GM04503 (cell line): ENCODE measurements at regions not wholly inside any gene's neighbourhood (a gene's known extent, or its start where the extent isn't known, plus 50 kb on each side); places are given as distances from the start of the nearest gene placed in this dataset.
"Not testable (repeated sequence)": the region's sequence is repeated elsewhere in the genome, so short reads cannot be mapped to it uniquely, and the experiment has no call there.

ENCODE experiments used
- DNase-seq: peaks from one replicate; pipeline ENCODE4 v3.0.0-alpha.2; 2012; ENCODE audit warnings: low read depth

- DNase-seq = not testable (repeated sequence)
These were observed 551.9 kb upstream of the EYS start for GRCh38 chr6:66258731-66259487.

- no peak for DNase-seq
These were observed 538.2 kb upstream of the EYS start for GRCh38 chr6:66245231-66245630.

GRCh38 chr6:66238851-66239250 lies 531.8 kb upstream of the EYS start:
- DNase-seq = no peak

- DNase-seq = no peak
These were observed 525.9 kb upstream of the EYS start for GRCh38 chr6:66232890-66233289.

- DNase-seq = no peak
These were observed 523.6 kb upstream of the EYS start for GRCh38 chr6:66230591-66230990.

DNA sequence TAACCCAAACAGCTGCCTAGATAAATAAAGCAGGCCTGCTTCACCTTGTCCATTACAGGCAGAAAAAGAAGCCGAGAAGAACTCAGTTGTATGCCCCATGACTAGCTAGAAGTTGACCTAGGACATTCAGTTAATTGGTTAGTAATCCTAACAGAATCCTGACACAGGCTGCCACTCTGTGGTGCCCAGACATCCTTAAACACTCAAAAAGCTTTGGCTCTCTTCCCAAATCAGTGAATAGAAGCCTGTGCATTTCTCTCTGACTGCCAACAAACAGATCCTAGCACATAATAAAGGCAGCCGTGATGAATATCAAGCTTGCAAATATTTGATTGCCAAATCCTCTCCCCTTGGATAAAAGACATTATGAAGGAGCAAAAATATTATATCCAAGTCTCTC lies 519.1 kb upstream of the EYS start:
- DNase-seq = no peak

DNA sequence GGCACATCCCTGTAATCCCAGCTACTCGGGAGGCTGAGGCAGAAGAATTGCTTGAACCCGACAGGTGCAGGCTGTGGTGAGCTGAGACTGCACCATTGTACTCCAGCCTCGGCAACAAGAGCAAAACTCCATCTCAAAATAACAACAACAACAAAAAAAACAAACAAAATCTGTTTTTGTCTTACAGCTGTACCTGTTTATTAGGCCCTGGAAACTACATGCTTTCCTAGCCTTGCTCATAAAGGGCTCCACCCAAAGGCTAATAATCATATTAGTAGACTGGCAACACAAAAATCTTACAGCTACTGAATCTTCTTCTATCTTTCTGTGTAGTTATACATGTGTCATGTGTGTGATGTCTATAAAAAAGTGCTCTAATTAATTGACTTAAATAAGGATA lies 503.9 kb upstream of the EYS start:
- no peak for DNase-seq

GRCh38 chr6:66200390-66200789 lies 493.4 kb upstream of the EYS start:
- DNase-seq = no peak

DNA sequence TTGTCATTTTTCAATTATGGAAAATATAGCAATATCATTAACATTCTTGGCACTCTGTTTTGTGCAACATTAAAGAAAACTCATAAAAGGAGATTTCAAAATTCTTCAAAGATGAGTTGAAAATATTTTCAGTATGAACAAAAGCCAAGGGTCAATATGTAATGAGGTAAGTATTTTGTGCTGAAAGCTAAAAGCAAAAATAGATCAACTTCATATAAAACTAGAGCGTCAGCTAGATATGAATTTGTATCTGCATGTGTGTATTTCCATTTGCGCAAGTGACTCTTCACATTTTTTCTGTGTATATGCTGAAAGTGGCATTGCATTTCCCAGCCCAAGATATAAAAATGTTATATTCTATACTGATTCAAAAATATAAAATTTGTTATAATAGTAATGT lies 492.1 kb upstream of the EYS start:
- no peak for DNase-seq

- no peak for DNase-seq
These were observed 491.1 kb upstream of the EYS start for GRCh38 chr6:66198062-66198624.

DNA sequence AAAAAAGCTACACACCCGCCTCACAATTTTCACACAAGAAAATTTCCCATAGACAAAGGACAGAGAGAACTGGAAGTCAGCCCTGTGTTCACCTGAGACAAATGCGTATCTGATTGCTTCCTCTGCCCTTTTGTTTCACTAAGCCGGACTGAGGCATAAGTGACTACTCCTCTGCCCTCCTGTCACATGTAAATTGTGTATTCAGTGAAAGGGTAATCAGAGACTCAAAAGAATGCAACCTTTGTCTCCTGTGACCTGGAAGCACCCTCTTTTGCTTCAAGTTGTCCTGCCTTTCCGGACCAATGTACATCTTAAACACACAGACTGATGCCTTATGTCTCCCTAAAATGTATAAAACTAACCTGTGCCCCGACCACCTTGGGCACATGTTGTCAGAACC lies 483.8 kb upstream of the EYS start:
- DNase-seq = no peak

- no peak for DNase-seq
These were observed 482.9 kb upstream of the EYS start for GRCh38 chr6:66189915-66190314.

DNA sequence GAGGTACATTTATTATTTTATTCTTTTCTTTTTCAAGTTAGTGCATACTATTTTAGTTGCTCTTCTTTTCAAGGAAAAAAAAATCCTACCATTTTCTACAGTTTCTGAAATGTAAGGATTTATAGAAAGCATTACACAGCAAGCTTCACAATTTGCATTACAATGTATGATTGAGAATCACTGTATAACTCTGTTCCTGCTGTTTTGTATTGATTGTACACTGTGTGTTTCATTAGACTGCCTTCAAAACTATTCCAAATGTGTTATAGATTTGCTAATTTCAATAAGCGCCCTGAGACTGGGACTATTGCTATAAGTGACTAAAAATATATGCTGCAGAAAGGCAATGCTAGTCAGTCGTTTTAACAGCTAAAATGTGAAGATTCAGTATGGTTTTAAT lies 479.7 kb upstream of the EYS start:
- no peak for DNase-seq

DNA sequence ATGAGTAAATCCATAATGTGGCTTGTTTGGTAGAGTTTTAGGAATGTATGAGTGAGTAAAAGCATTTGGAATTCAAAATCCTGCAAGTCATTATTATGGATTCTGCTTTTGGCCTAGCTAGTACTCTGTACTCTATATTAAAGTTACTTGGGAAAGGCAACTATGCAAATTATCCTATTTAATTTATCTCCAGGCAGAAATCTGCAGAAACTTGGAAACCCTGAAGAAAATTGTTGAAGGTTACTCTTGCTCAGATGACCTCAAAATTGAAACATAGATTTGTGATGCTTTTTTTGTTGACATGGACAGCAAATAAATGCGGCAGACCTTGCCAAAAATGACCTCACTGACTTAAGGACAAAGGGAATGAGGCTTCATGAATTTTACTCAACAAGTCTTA lies 477.1 kb upstream of the EYS start:
- peak; percentile 62 for DNase-seq

DNA sequence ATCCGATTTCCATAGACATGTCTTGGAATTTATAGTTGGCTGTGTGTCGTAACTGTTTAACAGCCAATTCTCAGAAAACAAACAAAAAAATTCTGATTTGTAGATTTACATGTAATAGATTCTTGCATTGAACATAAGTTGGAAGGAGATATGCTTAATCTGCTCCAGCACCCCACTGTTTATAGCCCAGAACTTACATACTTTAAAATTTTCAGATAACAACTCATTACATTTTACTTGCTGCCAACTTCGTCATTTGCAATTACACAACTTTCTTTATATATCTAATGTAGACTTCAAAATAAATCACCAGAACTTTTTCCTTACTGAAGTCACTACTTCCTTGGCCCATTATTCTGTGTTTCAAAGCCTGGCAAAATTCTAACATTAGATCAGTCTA lies 472.3 kb upstream of the EYS start:
- DNase-seq = no peak

DNA sequence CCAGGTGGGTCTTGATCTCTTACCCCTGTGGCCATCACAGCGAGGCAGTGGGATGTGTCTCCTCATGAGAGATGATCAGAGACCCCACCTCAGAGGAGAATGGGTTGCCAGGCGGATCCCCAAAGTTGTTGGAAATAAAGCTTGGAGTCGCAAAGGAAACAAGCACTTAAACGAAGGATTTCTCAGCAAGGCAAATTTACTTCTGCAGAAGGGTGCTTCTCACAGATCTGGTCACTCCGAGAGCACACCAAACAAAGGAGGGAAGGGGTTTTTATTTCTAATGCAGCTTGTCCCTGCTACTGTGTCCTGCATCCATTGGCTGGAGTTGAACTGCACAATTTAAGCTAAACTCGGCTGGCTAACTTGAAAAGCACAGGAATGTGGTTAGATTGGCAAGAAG lies 466.6 kb upstream of the EYS start:
- DNase-seq = no peak

DNA sequence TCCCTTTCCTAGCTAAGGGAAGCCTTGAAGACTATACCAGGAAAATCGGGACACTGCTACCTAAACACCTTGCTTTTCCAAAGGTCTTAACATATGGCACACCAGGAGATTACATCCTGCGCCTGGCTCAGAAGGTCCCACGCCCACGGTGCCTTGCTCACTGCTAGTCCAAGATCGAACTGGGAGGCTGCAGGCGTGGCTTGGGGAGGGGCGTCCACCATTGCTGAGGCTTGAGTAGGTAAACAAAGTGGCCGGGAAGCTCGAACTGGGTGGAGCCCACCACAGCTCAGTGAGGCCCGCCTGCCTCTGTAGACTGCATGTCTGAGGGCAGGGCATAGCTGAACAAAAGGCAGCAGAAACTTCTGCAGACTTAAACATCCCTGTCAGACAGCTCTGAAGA lies 459.7 kb upstream of the EYS start:
- DNase-seq = not testable (repeated sequence)

GRCh38 chr6:66161546-66162108 lies 454.6 kb upstream of the EYS start:
- no peak for DNase-seq

DNA sequence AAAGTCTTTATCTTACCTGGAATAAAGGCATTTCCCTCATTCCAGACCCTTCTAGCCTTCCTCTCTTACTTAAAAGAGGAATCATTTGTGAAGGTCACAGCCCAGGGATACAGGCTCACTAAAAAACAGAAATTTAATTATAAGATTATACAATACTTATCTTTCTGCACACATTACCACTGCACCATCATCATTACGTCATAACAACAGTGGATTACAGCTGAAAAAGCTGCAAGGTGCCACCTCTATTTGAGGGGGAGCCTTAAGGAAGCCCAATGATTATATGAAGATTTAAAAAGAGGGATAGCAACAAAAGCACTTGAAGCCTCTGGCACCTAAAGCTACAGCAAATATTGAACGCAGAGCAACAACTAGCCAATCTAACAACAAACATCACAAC lies 452.9 kb upstream of the EYS start:
- DNase-seq = no peak

GRCh38 chr6:66153247-66153646 lies 446.2 kb upstream of the EYS start:
- no peak for DNase-seq

GRCh38 chr6:66149132-66149531 lies 442.1 kb upstream of the EYS start:
- no peak for DNase-seq

DNA sequence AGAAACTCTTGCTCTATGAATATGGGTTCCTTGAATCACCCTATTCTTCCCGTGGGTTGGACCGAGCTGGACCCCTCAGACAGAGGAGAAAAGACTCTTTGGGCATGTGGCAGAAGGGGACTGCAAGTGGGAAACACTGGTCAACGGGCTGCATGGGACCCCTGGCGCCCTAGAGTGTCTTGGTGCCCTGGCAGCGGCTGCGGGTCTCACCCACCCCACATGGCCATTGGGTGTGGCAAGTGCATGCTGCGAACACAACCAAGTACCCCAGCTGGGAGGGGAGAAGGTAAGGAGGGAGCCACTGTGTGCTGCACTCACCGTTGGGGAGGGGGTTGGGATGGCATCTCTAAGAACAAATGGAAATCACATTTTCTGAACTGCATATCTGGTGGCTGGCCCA lies 438.8 kb upstream of the EYS start:
- no peak for DNase-seq

GRCh38 chr6:66134021-66134420 lies 427.0 kb upstream of the EYS start:
- DNase-seq = no peak

DNA sequence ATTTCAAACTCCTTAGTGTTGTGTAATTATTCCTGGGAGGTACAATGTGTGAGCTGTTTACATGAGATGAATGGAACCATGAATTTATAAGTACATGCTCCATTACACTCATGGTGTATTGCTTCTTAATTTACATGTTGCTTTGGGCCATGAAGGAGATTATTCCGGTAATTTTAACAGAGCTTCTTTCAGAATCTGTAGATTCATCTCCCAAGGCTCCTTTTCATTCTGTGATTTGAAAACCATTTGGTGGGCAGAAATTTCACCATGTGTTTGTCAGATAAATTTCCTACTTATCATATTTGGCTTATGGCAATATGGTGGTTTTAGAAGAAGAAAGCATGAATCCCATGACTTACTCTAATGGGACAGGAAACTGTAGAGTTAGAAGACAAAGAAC lies 421.6 kb upstream of the EYS start:
- DNase-seq = no peak
